ENCODE measurements at regions not wholly inside any gene's neighbourhood (a gene's known extent, or its start where the extent isn't known, plus 50 kb on each side); places are given as distances from the start of the nearest gene placed in this dataset.

DNA sequence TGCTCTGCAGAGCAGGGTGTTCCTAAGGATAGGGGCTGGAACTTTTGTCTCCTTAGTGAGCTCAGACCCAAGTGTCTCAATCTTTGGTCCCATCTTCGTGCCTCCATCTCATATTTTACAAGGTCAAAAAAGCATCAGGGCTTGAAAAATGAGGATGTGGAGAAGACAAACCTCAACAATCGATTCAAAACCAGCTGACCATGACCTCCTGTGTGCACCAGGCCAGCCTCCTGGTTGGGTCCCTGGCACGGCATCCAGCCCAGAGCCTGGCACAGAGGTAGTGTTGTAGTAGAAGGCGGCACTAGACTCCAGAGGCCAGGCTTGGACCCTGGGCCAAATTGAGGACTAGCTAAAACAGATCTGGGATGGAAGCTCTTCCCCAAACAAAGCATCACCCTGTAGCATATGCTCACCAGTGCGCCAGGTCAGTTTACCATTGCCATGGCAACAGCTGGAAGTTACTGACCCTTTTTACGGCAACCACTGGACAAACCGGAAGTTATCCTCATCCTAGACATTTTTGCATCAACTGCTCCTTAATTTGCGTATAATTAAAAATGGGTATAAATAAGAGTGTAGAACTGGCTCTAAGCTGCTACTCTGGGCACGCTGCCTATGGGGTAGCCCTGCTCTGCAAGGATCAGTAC lies 69.3 kb upstream of the BLCAP start:
- TF ChIP-seq, protein P1, sequence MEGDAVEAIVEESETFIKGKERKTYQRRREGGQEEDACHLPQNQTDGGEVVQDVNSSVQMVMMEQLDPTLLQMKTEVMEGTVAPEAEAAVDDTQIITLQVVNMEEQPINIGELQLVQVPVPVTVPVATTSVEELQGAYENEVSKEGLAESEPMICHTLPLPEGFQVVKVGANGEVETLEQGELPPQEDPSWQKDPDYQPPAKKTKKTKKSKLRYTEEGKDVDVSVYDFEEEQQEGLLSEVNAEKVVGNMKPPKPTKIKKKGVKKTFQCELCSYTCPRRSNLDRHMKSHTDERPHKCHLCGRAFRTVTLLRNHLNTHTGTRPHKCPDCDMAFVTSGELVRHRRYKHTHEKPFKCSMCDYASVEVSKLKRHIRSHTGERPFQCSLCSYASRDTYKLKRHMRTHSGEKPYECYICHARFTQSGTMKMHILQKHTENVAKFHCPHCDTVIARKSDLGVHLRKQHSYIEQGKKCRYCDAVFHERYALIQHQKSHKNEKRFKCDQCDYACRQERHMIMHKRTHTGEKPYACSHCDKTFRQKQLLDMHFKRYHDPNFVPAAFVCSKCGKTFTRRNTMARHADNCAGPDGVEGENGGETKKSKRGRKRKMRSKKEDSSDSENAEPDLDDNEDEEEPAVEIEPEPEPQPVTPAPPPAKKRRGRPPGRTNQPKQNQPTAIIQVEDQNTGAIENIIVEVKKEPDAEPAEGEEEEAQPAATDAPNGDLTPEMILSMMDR (IDR thresholded peaks at IDR 0.05): no peak
- no peak for TF ChIP-seq EZH2 (IDR thresholded peaks at IDR 0.05; ENCODE audit: borderline replicate concordance, insufficient read depth, low read depth, low read length, poor library complexity, severe bottlenecking)

Data from B cell (primary cell).